HepG2 (cell line): ENCODE measurements at regions not wholly inside any gene's neighbourhood (a gene's known extent, or its start where the extent isn't known, plus 50 kb on each side); places are given as distances from the start of the nearest gene placed in this dataset.
"Not testable (repeated sequence)": the region's sequence is repeated elsewhere in the genome, so short reads cannot be mapped to it uniquely, and the experiment has no call there.

Source experiments
- ATAC-seq: fragments of 200-7000 bp; cut with Tn5 transposase; 3 replicates; pipeline ENCODE4 v1.9.1; 2020; ENCODE audit warnings: mild to moderate bottlenecking, moderate library complexity
- BruUV-seq: library from RNA; stranded (reverse); fragments of 400-500 nt; replicated peaks from 2 replicates; lab custom pipeline; 2021; lab: Mats Ljungman, UMichigan
- CTCF ChIA-PET: fragments of 300-600 bp; formaldehyde crosslinking; extraction: SDS; loops from one replicate; lab custom pipeline; 2021; ENCODE audit warnings: low total read pairs, inconsistent platforms, low intra/inter-chr PET ratio; lab: Yijun Ruan, JAX
- POLR2A ChIA-PET: fragments of 350-600 bp; sonication (Branson Sonifier 250); formaldehyde crosslinking; loops from one replicate; lab custom pipeline; 2020; ENCODE audit warnings: antibody characterized with exemption, inconsistent platforms; lab: Yijun Ruan, JAX
- DNase-seq: peaks from one replicate; pipeline ENCODE4 v3.0.0-alpha.2; 2015; ENCODE audit warnings: low spot score
- FAIRE-seq: peaks from 3 replicates; lab custom pipeline; 2011; peaks lifted over from hg19 to GRCh38; lab: Jason Lieb, UNC
- H2AFZ ChIP-seq: one replicate; pipeline ENCODE4 v1.6.1; 2011; ENCODE audit warnings: low read length, inconsistent platforms
- H3K27ac ChIP-seq: fragments of 300-600 bp; 3 replicates; pipeline ENCODE4 v1.8.0; 2011; ENCODE audit warnings: mixed run types, mild to moderate bottlenecking, mixed read lengths, low read length, inconsistent platforms; ENCODE audit not compliant: insufficient read depth; ENCODE audit errors: extremely low read length
- H3K27me3 ChIP-seq, 2 experiments: fragments of 200-600 bp in 1 of 2; 2 replicates in 1 of 2; 3 replicates in 1 of 2; pipeline versions ENCODE4 v1.6.0 to v1.8.0; 2011; ENCODE audit warnings: low read length in 2 of 2, mild to moderate bottlenecking in 2 of 2, moderate library complexity in 2 of 2, inconsistent platforms in 1 of 2; ENCODE audit not compliant: insufficient read depth in 2 of 2, control insufficient read depth in 1 of 2
- H3K36me3 ChIP-seq, 2 experiments: fragments of 200-600 bp in 1 of 2; replicated peaks in 1 of 2; 2 replicates in 1 of 2; 3 replicates in 1 of 2; pipeline versions ENCODE4 v1.5.1 to v1.8.0; 2011; ENCODE audit warnings: low read length in 2 of 2, inconsistent platforms in 1 of 2; ENCODE audit not compliant: insufficient read depth in 2 of 2, control insufficient read depth in 1 of 2
- H3K4me1 ChIP-seq: 2 replicates; pipeline ENCODE4 v1.5.1; 2012; ENCODE audit warnings: low read length, inconsistent platforms; ENCODE audit not compliant: insufficient read depth
- H3K4me2 ChIP-seq: 2 replicates; pipeline ENCODE4 v1.6.0; 2011; ENCODE audit warnings: low read depth, low read length, inconsistent platforms
- H3K4me3 ChIP-seq, 3 experiments: fragments of 200-600 bp in 1 of 3; sonication (generic), shearing (Covaris generic) in 1 of 3; replicated peaks in 1 of 3; 2 replicates each; pipeline ENCODE4 v1.5.1; 2011 to 2016; ENCODE audit warnings: low read length in 3 of 3, inconsistent platforms in 2 of 3, low read depth in 2 of 3, mild to moderate bottlenecking in 2 of 3, control low read depth in 1 of 3, mixed read lengths in 1 of 3; ENCODE audit not compliant: insufficient read depth in 1 of 3
- H3K79me2 ChIP-seq: one replicate; pipeline ENCODE4 v1.6.1; 2011; ENCODE audit warnings: low read length, inconsistent platforms; ENCODE audit not compliant: insufficient read depth
- H3K9ac ChIP-seq: 2 replicates; pipeline ENCODE4 v1.6.0; 2011; ENCODE audit warnings: mild to moderate bottlenecking, low read depth, low read length, inconsistent platforms; ENCODE audit not compliant: insufficient read depth
- H3K9me3 ChIP-seq: 2 replicates; pipeline ENCODE4 v1.5.1; 2012; ENCODE audit warnings: mild to moderate bottlenecking, low read length
- H4K20me1 ChIP-seq: 2 replicates; pipeline ENCODE4 v1.6.0; 2011; ENCODE audit warnings: inconsistent platforms, mild to moderate bottlenecking, low read length, moderate library complexity; ENCODE audit not compliant: insufficient read depth
- CTCF ChIP-seq: sonication (generic); formaldehyde crosslinking; IDR thresholded peaks from 2 replicates; pipeline ENCODE4 v1.5.0; 2020; ENCODE audit warnings: mild to moderate bottlenecking, missing genetic modification reagents, moderate library complexity
- KMT2B ChIP-seq: IDR thresholded peaks from 2 replicates; pipeline ENCODE4 v1.6.1; 2016; ENCODE audit warnings: missing genetic modification reagents, missing compliant biosample characterization
- NR2F6 ChIP-seq, 2 experiments: IDR thresholded peaks; 2 replicates each; pipeline ENCODE4 v1.6.1; 2016; ENCODE audit warnings: antibody characterized with exemption in 1 of 2, mild to moderate bottlenecking in 1 of 2
- PRPF4 ChIP-seq: fragments of 200-400 bp; formaldehyde crosslinking; IDR thresholded peaks from 2 replicates; pipeline ENCODE4 v1.6.1; 2016; ENCODE audit warnings: low read length, low read depth; ENCODE audit not compliant: poor library complexity, severe bottlenecking
- RAD21 ChIP-seq: fragments of 450-650 bp; formaldehyde crosslinking; IDR thresholded peaks from 2 replicates; pipeline ENCODE4 v1.5.0; 2020; ENCODE audit warnings: mild to moderate bottlenecking
- SKI ChIP-seq: fragments of 450-650 bp; IDR thresholded peaks from one replicate; pipeline ENCODE4 v1.6.1; 2018; ENCODE audit warnings: mild to moderate bottlenecking; ENCODE audit not compliant: partially characterized antibody
- ZMYM4 ChIP-seq: sonication (generic); formaldehyde crosslinking; IDR thresholded peaks from 2 replicates; pipeline ENCODE4 v1.8.1; 2023; ENCODE audit warnings: mild to moderate bottlenecking, missing genetic modification reagents
- ZNF24 ChIP-seq: fragments of 450-650 bp; IDR thresholded peaks from 2 replicates; pipeline ENCODE4 v1.6.1; 2017; ENCODE audit warnings: antibody characterized with exemption, mild to moderate bottlenecking
- WGBS: methylation state at CpG from one replicate; pipeline ENCODE4 v1.1.6; 2017; ENCODE audit warnings: low lambda C conversion rate; 5-methylcytosine and 5-hydroxymethylcytosine counted together
- in situ Hi-C: cut with HindIII; loops from 2 replicates; pipeline ENCODE4 v1.10.0; 2017; ENCODE audit warnings: low pct_unique_long_range_greater_than_20kb; ENCODE audit not compliant: extremely low pct_ligation_motif_present
- intact Hi-C: fragments of 100-400 bp; cut with micrococcal nuclease; formaldehyde crosslinking; loops from one replicate; pipeline ENCODE4 v1.10.0; 2022; ENCODE audit not compliant: unreplicated experiment
- TF ChIP-seq, protein P1 (sequence below), 2 experiments: sonication (generic) in 1 of 2; formaldehyde crosslinking in 1 of 2; IDR thresholded peaks; 2 replicates each; pipeline versions ENCODE4 v1.6.1 to v1.9.0; 2014 to 2022; ENCODE audit warnings: antibody characterized with exemption in 1 of 2, borderline replicate concordance in 1 of 2, inconsistent platforms in 1 of 2, low read depth in 1 of 2, missing genetic modification reagents in 1 of 2

- TF ChIP-seq RAD21 (CRISPR knock-in tag) (no peak), SKI (no peak), PRPF4 (no peak), KMT2B (CRISPR knock-in tag) (no peak), NR2F6 (IDR thresholded peaks at IDR 0.05) (no peak), NR2F6 (CRISPR knock-in tag; IDR thresholded peaks at IDR 0.05) (no peak), ZMYM4 (CRISPR knock-in tag) (no peak)
- TF ChIP-seq, protein P1, sequence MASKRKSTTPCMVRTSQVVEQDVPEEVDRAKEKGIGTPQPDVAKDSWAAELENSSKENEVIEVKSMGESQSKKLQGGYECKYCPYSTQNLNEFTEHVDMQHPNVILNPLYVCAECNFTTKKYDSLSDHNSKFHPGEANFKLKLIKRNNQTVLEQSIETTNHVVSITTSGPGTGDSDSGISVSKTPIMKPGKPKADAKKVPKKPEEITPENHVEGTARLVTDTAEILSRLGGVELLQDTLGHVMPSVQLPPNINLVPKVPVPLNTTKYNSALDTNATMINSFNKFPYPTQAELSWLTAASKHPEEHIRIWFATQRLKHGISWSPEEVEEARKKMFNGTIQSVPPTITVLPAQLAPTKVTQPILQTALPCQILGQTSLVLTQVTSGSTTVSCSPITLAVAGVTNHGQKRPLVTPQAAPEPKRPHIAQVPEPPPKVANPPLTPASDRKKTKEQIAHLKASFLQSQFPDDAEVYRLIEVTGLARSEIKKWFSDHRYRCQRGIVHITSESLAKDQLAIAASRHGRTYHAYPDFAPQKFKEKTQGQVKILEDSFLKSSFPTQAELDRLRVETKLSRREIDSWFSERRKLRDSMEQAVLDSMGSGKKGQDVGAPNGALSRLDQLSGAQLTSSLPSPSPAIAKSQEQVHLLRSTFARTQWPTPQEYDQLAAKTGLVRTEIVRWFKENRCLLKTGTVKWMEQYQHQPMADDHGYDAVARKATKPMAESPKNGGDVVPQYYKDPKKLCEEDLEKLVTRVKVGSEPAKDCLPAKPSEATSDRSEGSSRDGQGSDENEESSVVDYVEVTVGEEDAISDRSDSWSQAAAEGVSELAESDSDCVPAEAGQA (IDR thresholded peaks at IDR 0.05; ENCODE audit: low read depth): no peak
- TF ChIP-seq, protein P1 (CRISPR knock-in tag; IDR thresholded peaks at IDR 0.05; ENCODE audit: borderline replicate concordance): no peak
Measured at GRCh38 chr2:37802211-37802752, 122.8 kb upstream of the RMDN2 start (continued).

GRCh38 chr2:37802899-37803379 lies 122.1 kb upstream of the RMDN2 start:
- no peaks in the 10 kb centered on the region for H3K27me3 ChIP-seq
- H3K4me1 ChIP-seq: no peaks in the 10 kb centered on the region
- intact Hi-C loops: no loop called here
- no peak overlapping the region for H3K4me2 ChIP-seq
- POLR2A ChIA-PET: no interaction called here
- no peaks in the 10 kb centered on the region for H3K9me3 ChIP-seq
- FAIRE-seq (no peak), ATAC-seq (no peak), DNase-seq (no peak)
- CTCF ChIA-PET: no interaction called here
- H3K27ac ChIP-seq: no peak overlapping the region
- TF ChIP-seq ZNF24: no peak
- no peak for TF ChIP-seq CTCF (CRISPR knock-in tag)
- H3K9ac ChIP-seq: no peak overlapping the region
- H2AFZ ChIP-seq: no peak overlapping the region
- H3K79me2 ChIP-seq: no peaks in the 10 kb centered on the region
- H4K20me1 ChIP-seq: no peaks in the 10 kb centered on the region
- no peak overlapping the region for H3K4me3 ChIP-seq
- no TSS peak for BruUV-seq
- in situ Hi-C loops: no loop called here
- no peaks in the 10 kb centered on the region for H3K36me3 ChIP-seq

DNA sequence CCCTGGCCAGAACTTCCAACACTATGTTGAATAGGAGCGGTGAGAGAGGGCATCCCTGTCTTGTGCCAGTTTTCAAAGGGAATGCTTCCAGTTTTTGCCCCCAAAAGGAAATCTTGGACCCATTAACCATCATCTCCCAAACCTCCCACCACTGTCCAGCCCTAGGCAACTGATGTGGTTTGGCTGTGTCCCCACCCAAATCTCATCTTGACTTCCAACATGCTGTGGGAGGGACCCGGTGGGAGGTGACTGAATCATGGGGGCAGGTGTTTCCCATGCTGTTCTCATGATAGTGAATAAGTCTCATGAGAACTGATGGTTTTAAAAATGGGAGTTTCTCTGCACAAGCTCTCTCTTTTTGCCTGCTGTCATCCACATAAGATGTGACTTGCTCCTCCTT lies 119.1 kb upstream of the RMDN2 start:
- H3K79me2 ChIP-seq, H4K20me1 ChIP-seq, in situ Hi-C loops, POLR2A ChIA-PET, H3K36me3 ChIP-seq, H2AFZ ChIP-seq, H3K9me3 ChIP-seq, FAIRE-seq, H3K4me3 ChIP-seq, H3K4me2 ChIP-seq, ATAC-seq, DNase-seq, H3K9ac ChIP-seq, CTCF ChIA-PET, intact Hi-C loops, H3K27me3 ChIP-seq, H3K4me1 ChIP-seq, BruUV-seq, H3K27ac ChIP-seq: not testable (repeated sequence)
- 3% methylated on average over 2 of the region's 2 CpGs for WGBS
